Coronary artery (tissue), 2 donors: ENCODE measurements at regions not wholly inside any gene's neighbourhood (a gene's known extent, or its start where the extent isn't known, plus 50 kb on each side); places are given as distances from the start of the nearest gene placed in this dataset.
A peak's percentile ranks its signal among the peaks of the same experiment; 100 is the strongest.
"Not testable (repeated sequence)": the region's sequence is repeated elsewhere in the genome, so short reads cannot be mapped to it uniquely, and the experiment has no call there.

Experiments used
- DNase-seq: peaks from one replicate; pipeline ENCODE4 v3.0.0-alpha.2; 2017; ENCODE audit warnings: low spot score
- H3K27ac ChIP-seq, 2 donors: fragments of 200-600 bp; sonication (generic); one replicate each; pipeline ENCODE4 v1.5.1; 2016 to 2019
- H3K4me3 ChIP-seq: fragments of 200-600 bp; sonication (generic); 2 replicates; pipeline ENCODE4 v1.5.1; 2016; ENCODE audit warnings: mild to moderate bottlenecking, moderate library complexity
- CTCF ChIP-seq: fragments of 200-600 bp; sonication (generic); IDR thresholded peaks from one replicate; pipeline ENCODE4 v1.5.1; 2019; ENCODE audit warnings: antibody characterized with exemption

GRCh38 chr14:106346084-106346483 lies 819.7 kb downstream of the TMEM121 start:
- TF ChIP-seq CTCF, result no peak
- peak; percentile 67 for DNase-seq
- Histone ChIP-seq H3K27ac (no peak overlapping the region), H3K4me3 (no peak overlapping the region)

GRCh38 chr14:106346534-106347290 lies 820.3 kb downstream of the TMEM121 start:
- TF ChIP-seq CTCF, result no peak
- peak; percentile 60 for DNase-seq
- H3K4me3 ChIP-seq, result no peak overlapping the region
- H3K27ac ChIP-seq, result no peak overlapping the region

- no peak overlapping the region for H3K27ac ChIP-seq
- no peak overlapping the region for H3K4me3 ChIP-seq
- TF ChIP-seq CTCF, result no peak
Observed at GRCh38 chr14:106347291-106347778, 821.0 kb downstream of the TMEM121 start.

GRCh38 chr14:106347890-106348755 lies 821.7 kb downstream of the TMEM121 start:
- DNase-seq, result no peak
- Histone ChIP-seq H3K4me3 (no peak overlapping the region), H3K27ac (no peak overlapping the region)
- no peak for TF ChIP-seq CTCF

More at GRCh38 chr14:106347291-106347778, 821.0 kb downstream of the TMEM121 start:
- DNase-seq, result peak; percentile 62

GRCh38 chr14:106348873-106349540 lies 822.6 kb downstream of the TMEM121 start:
- peak; percentile 1 for TF ChIP-seq CTCF
- DNase-seq, result peak; percentile 66
- not testable (repeated sequence) for H3K4me3 ChIP-seq, H3K27ac ChIP-seq

- not testable (repeated sequence) for H3K4me3 ChIP-seq, H3K27ac ChIP-seq
- DNase-seq, result peak; percentile 38
Observed at GRCh38 chr14:106349678-106350457, 823.5 kb downstream of the TMEM121 start.

- not testable (repeated sequence) for DNase-seq, H3K4me3 ChIP-seq, H3K27ac ChIP-seq
Observed at GRCh38 chr14:106355007-106355791, 828.8 kb downstream of the TMEM121 start.

- H3K27ac ChIP-seq, DNase-seq, H3K4me3 ChIP-seq: not testable (repeated sequence)
Observed at GRCh38 chr14:106355881-106356642, 829.7 kb downstream of the TMEM121 start.

GRCh38 chr14:106356643-106356930 lies 830.2 kb downstream of the TMEM121 start:
- H3K4me3 ChIP-seq, DNase-seq, H3K27ac ChIP-seq: not testable (repeated sequence)
